ENCODE measurements at regions not wholly inside any gene's neighbourhood (a gene's known extent, or its start where the extent isn't known, plus 50 kb on each side); places are given as distances from the start of the nearest gene placed in this dataset.
"Not testable (repeated sequence)": the region's sequence is repeated elsewhere in the genome, so short reads cannot be mapped to it uniquely, and the experiment has no call there.

DNA sequence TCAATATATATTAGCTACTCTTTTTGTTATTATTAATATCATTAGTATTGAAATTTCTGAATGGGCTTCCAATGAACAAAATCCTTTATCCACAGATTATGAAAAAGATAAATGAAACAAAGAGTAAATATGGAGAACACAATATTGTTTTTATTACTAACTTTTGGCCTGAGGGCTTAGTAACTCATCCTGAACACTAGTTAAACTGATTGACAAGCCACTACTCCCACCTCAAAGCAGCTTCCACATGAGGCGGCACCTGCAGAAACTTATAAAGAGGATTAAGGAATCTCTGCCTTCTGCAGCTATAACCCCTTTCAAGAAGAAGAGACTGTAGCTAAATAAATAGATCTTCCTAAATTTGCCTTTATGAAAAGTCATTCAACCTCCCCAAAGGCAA, 187.6 kb upstream of the ALG10 start:
- no peak for DNase-seq

DNA sequence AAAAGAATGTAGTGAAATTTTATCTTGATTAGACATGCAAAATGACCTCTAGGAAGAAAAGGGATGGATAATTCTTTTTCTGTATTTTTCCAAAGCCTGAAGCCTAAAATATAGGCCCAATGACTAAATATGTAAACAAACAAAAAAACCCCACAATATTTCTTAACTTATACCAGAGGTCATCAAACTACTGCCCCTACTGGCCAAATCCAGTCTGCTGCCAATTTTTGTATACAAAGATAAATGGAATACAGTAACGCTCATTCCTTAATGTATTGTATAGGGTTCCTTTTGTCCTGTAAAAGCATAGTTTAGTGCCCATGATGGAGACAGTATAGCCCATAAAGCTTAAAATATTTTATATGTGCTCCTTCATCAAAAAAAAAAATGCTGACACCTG, 145.7 kb upstream of the ALG10 start:
- DNase-seq = no peak

DNA sequence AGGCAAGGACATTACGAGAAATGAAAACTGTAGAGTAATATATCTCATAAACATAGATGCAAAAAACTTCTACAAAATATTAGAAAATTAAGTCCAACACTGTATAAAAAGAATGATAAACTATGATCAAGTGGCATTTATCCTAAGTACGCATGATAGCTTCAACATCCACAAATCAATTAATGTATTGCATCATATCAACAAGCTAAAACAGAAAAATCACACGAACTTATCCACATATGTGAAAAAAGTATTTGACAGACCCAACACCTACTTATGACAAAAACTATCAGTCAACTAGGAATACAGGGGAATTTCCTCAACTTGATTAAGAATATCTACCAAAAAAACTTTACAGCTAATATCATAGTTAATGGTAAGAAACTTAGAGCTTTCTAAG, 129.9 kb upstream of the ALG10 start:
- no peak for DNase-seq

DNA sequence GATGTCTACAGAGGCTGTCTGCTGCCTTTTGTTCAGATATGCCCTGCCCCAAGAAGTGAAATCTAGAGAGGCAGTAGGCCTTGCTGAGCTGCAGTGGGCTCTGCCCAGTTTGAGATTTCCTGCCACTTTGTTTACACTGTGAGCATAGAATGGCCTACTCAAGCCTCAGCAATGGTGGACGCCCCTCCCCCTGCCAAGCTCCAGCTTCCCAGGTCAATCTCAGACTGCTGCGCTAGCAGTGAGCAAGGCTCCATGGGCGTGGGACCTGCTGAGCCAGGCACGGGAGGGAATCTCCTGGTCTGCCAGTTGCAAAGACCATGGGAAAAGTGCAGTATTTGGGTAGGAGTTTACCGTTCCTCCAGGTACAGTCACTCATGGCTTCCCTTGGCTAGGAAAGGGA, 101.8 kb upstream of the ALG10 start:
- not testable (repeated sequence) for DNase-seq

DNA sequence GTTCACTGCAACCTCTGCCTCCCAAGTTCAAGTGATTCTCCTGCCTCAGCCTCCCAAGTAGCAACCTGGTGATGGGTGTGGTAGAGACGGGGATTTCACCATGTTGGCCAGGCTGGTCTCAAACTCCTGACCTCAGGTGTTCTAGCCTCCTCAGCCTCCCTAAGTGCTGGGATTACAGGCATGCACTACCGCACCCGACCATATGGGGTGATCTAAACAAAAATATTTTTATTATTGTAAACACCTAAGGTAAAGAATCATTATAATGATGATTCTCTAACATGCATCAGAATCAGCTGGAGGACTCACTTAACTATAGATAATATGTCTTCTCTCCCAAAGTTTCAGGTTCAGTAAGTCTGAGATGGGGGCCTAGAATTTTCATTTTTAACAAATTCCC, 96.2 kb upstream of the ALG10 start:
- no peak for DNase-seq

DNA sequence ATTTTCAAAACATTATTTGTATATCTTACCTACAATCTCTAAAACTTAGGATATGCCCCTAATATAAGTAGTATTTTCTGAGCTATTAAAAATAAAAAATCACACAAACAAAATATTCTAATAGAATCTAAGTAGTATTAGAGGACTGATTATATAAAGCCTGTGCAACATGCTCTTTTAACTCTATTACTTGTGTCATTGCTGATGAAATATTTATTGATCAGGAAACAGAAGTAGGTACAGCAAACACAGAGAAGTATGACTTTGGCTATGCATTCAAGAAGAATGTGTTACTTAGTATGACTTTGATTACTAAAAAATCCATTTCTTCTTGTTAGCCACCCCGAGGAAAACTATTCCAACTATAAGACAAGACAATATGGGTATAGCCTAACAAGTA, 84.6 kb upstream of the ALG10 start:
- not testable (repeated sequence) for DNase-seq

DNA sequence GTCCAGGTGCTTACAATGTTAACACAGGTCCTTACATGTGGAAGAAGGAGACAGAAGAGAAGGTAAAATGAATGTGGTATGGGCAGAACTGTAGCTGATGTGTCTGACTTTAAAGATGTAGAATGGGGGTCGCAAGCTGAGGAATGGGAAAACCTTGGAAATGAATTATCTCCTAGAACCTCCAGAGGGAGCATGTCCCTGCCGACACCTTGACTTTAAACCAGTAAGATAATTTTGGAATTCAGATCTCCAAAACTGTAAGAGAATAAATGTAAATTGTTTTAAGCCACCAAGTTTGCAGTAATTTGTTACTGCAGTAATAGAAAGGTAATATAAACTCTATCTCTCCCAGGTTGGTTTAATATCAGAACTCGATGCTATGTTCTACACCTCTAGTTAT, 80.1 kb upstream of the ALG10 start:
- DNase-seq = no peak

DNA sequence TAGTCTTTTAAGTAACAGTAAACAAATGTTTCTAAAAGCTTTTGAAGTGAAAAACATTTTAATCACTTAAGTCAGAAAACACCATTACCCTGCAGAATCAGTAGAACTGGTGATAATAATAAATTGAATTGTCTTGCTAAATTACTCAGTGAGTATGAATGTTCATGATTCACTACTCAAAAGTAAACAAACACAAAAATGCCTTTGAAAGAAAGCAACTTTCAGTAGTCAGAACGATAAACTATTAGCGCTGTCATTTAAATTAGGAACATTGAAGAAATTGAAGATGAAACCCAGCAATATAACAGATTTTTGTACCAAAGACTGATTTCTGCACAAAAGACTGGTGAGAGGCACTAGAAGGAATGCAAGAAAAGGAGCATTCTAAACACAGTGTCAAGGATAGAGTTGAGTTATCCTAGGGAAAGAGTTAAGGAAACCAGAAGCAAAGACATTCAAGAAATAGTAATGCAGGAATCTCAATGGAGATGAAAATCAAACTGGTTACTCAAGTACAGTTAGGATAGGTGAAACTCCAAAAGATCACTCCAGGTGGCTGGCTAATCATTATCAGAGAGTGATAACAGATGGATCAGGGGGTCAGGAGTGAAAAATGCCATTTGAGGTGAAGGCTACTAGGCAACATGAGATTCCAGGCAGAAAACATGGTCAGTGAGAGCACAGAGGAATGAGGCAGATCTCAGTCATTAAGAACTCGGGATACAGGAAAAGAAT, 77.4 kb upstream of the ALG10 start:
- DNase-seq = no peak

DNA sequence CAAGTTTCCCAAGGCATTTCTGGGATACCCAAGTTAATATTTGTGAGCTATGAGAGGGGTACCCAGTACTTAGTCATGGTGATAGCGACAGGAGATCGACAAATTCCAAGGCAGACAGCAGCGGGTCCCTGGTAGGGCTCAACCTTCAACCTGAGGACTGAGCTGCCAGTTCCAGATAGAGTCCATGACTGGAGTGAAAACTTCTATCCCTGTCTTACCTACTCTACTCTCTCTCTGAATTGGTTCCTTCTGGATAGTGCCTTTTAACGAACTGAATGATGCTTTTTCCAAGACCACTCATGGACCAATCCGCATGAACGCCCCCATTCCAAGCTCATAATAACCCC, 76.9 kb upstream of the ALG10 start:
- DNase-seq = no peak

DNA sequence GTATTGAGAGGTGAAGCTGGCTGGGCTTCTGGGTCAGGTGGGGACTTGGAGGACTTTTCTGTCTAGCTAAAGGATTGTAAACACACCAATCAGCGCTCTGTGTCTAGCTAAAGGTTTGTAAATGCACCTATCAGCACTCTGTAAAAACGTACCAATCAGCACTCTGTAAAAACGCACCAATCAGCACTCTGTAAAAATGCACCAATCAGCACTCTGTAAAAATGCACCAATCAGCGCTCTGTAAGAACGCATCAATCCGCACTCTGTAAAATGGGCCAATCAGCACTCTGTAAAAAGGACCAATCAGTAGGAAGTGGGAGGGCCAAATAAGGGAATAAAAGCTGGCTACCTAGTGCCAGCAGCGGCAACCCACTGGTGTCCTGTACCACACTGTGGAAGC, 56.1 kb upstream of the ALG10 start:
- DNase-seq = not testable (repeated sequence)

DNA sequence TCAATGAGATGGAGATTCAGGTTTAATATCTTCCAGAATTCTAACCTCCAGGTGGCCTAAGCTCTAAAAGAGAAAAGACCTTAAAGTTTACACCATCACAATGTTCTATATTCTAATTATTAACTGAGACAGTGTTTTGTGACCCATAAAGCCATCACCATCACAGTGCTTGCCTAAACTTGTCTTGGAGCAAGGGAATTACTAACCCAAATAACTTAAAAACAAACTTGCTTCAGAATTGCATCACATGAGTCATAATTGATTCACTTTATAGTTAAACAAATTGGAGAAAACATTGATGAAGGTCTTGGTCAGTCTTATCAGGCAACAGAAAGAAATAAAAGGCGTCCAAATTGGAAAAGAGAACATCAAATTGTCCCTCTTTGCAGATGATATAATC, 54.5 kb upstream of the ALG10 start:
- DNase-seq = no peak
